ENCODE measurements at regions not wholly inside any gene's neighbourhood (a gene's known extent, or its start where the extent isn't known, plus 50 kb on each side); places are given as distances from the start of the nearest gene placed in this dataset.

DNA sequence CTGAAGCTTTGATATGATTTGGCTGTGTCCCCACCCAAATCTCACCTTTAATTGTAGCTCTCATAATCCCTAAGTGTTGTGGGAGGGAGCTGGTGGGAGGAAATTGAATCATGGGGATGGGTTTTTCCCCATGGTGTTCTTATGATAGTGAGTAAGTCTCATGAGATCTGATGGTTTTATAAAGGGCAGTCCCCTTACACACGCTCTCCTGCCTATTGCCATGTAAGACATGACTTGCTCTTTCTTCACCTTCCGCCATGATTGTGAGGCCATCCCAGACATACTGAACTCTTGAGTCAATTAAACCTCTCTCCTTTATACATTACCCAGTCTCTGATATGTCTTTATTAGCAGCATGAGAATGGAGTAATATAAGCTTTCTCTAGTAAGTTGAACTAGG is 261.9 kb downstream of the HLX start:
- TF ChIP-seq, protein P1, sequence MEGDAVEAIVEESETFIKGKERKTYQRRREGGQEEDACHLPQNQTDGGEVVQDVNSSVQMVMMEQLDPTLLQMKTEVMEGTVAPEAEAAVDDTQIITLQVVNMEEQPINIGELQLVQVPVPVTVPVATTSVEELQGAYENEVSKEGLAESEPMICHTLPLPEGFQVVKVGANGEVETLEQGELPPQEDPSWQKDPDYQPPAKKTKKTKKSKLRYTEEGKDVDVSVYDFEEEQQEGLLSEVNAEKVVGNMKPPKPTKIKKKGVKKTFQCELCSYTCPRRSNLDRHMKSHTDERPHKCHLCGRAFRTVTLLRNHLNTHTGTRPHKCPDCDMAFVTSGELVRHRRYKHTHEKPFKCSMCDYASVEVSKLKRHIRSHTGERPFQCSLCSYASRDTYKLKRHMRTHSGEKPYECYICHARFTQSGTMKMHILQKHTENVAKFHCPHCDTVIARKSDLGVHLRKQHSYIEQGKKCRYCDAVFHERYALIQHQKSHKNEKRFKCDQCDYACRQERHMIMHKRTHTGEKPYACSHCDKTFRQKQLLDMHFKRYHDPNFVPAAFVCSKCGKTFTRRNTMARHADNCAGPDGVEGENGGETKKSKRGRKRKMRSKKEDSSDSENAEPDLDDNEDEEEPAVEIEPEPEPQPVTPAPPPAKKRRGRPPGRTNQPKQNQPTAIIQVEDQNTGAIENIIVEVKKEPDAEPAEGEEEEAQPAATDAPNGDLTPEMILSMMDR (IDR thresholded peaks at IDR 0.05): no peak
- TF ChIP-seq POLR2A (IDR thresholded peaks at IDR 0.05): no peak

Measured in upper lobe of left lung (tissue), 4 donors.